Gastrocnemius medialis (tissue), 4 donors: ENCODE measurements at regions not wholly inside any gene's neighbourhood (a gene's known extent, or its start where the extent isn't known, plus 50 kb on each side); places are given as distances from the start of the nearest gene placed in this dataset.

ENCODE experiments used
- ATAC-seq, 2 donors: fragments of 150-250 bp; one replicate each; pipeline ENCODE4 v1.9.1; 2016
- DNase-seq, 2 donors: peaks; one replicate each; pipeline ENCODE4 v3.0.0-alpha.2; 2019
- H3K27ac ChIP-seq, 4 donors: fragments of 200-600 bp; sonication (generic); 1 replicate in 1 of 4; 2 replicates in 3 of 4; pipeline ENCODE4 v1.5.1; 2016 to 2018; ENCODE audit warnings: mild to moderate bottlenecking in 2 of 4, moderate library complexity in 1 of 4
- H3K27me3 ChIP-seq, 3 donors: fragments of 200-600 bp; sonication (generic) in 2 of 3; 1 replicate in 1 of 3; 2 replicates in 2 of 3; pipeline versions ENCODE4 v1.5.1 to v1.6.0; 2016 to 2019; ENCODE audit warnings: mild to moderate bottlenecking in 1 of 3, moderate library complexity in 1 of 3
- H3K36me3 ChIP-seq, 2 donors: fragments of 200-600 bp; sonication (generic) in 1 of 2; one replicate each; pipeline ENCODE4 v1.5.1; 2017 to 2018
- H3K4me1 ChIP-seq, 2 donors: fragments of 200-600 bp; sonication (generic) in 1 of 2; one replicate each; pipeline ENCODE4 v1.5.1; 2016 to 2017; ENCODE audit warnings: mild to moderate bottlenecking in 2 of 2
- H3K4me3 ChIP-seq, 4 donors: fragments of 200-600 bp; sonication (generic) in 3 of 4; 1 replicate in 1 of 4; 2 replicates in 3 of 4; pipeline ENCODE4 v1.5.1; 2016 to 2019; ENCODE audit warnings: mild to moderate bottlenecking in 2 of 4
- H3K9me3 ChIP-seq, 3 donors: fragments of 200-600 bp; sonication (generic) in 2 of 3; 1 replicate in 1 of 3; 2 replicates in 2 of 3; pipeline ENCODE4 v1.5.1; 2016 to 2019
- CTCF ChIP-seq, 5 experiments: fragments of 450-650 bp in 3 of 5; fragments of 200-600 bp in 2 of 5; sonication (generic) in 2 of 5; IDR thresholded peaks in 4 of 5; conservative IDR thresholded peaks in 1 of 5; 1 replicate in 4 of 5; 2 replicates in 1 of 5; pipeline ENCODE4 v1.5.1; 2016 to 2019; ENCODE audit warnings: antibody characterized with exemption in 5 of 5, mild to moderate bottlenecking in 3 of 5, moderate library complexity in 3 of 5
- POLR2A ChIP-seq, 2 donors: fragments of 450-650 bp; IDR thresholded peaks; one replicate each; pipeline ENCODE4 v1.6.1; 2017; ENCODE audit warnings: antibody characterized with exemption in 2 of 2, mild to moderate bottlenecking in 2 of 2, moderate library complexity in 2 of 2
- in situ Hi-C, 4 donors: fragments of 200-750 bp; cut with MboI; loops; one replicate each; pipeline versions ENCODE4 v1.15.0 to v1.8.0; 2017; ENCODE audit warnings: low sequenced_read_pairs in 4 of 4
- intact Hi-C: fragments of 100-400 bp; cut with DNase I; formaldehyde crosslinking; loops from one replicate; pipeline ENCODE4 v1.15.1; 2023; ENCODE audit warnings: low total_unique reads

GRCh38 chr13:47121092-47121763 lies 224.4 kb upstream of the HTR2A start:
- Histone ChIP-seq H3K4me1 (no peaks in the 10 kb centered on the region), H3K27ac (no peak overlapping the region), H3K9me3 (no peaks in the 10 kb centered on the region), H3K27me3 (no peaks in the 10 kb centered on the region), H3K4me3 (no peak overlapping the region), H3K36me3 (no peaks in the 10 kb centered on the region)
- intact Hi-C loops (no loop called here), in situ Hi-C loops (no loop called here)
- DNase-seq (no peak), ATAC-seq (no peak)
- TF ChIP-seq CTCF (IDR thresholded peaks at IDR 0.05 in 4 of 5, conservative IDR thresholded peaks at IDR 0.05 in 1 of 5) (no peak), POLR2A (IDR thresholded peaks at IDR 0.05) (no peak)

GRCh38 chr13:47120282-47120681 lies 223.4 kb upstream of the HTR2A start:
- Histone ChIP-seq H3K27ac (no peak overlapping the region), H3K4me3 (no peak overlapping the region), H3K27me3 (no peaks in the 10 kb centered on the region), H3K4me1 (no peaks in the 10 kb centered on the region), H3K9me3 (no peaks in the 10 kb centered on the region), H3K36me3 (no peaks in the 10 kb centered on the region)
- in situ Hi-C loops (no loop called here), intact Hi-C loops (no loop called here)
- DNase-seq (no peak), ATAC-seq (no peak)
- TF ChIP-seq POLR2A (IDR thresholded peaks at IDR 0.05) (no peak), CTCF (IDR thresholded peaks at IDR 0.05 in 4 of 5, conservative IDR thresholded peaks at IDR 0.05 in 1 of 5) (no peak)

- no peak for DNase-seq
- TF ChIP-seq CTCF (IDR thresholded peaks at IDR 0.05 in 4 of 5, conservative IDR thresholded peaks at IDR 0.05 in 1 of 5): no peak
- no peak for TF ChIP-seq POLR2A (IDR thresholded peaks at IDR 0.05)
- Histone ChIP-seq H3K27ac (no peak overlapping the region), H3K4me3 (no peak overlapping the region), H3K9me3 (no peaks in the 10 kb centered on the region), H3K36me3 (no peaks in the 10 kb centered on the region), H3K4me1 (no peaks in the 10 kb centered on the region), H3K27me3 (no peaks in the 10 kb centered on the region)
- intact Hi-C loops: loop anchor here (5.0 kb wide), 1 partner anchor 593 kb away; no protein-coding TSS in a partner anchor
- ATAC-seq: no peak
- in situ Hi-C loops: no loop called here
Observed at GRCh38 chr13:47119575-47120235, 222.9 kb upstream of the HTR2A start.

GRCh38 chr13:47117268-47117667 lies 220.4 kb upstream of the HTR2A start:
- H3K27me3 ChIP-seq: no peaks in the 10 kb centered on the region
- no peak for DNase-seq
- H3K27ac ChIP-seq: no peak overlapping the region
- no peaks in the 10 kb centered on the region for H3K36me3 ChIP-seq
- H3K9me3 ChIP-seq: no peaks in the 10 kb centered on the region
- no peak for ATAC-seq
- intact Hi-C loops: loop anchor here (5.0 kb wide), 1 partner anchor 595 kb away; no protein-coding TSS in a partner anchor
- no peak for TF ChIP-seq POLR2A (IDR thresholded peaks at IDR 0.05)
- no peak for TF ChIP-seq CTCF (IDR thresholded peaks at IDR 0.05 in 4 of 5, conservative IDR thresholded peaks at IDR 0.05 in 1 of 5)
- in situ Hi-C loops: no loop called here
- H3K4me3 ChIP-seq: no peak overlapping the region
- H3K4me1 ChIP-seq: no peaks in the 10 kb centered on the region
